Mesodermal cell (in vitro differentiated cells): ENCODE measurements at regions not wholly inside any gene's neighbourhood (a gene's known extent, or its start where the extent isn't known, plus 50 kb on each side); places are given as distances from the start of the nearest gene placed in this dataset.
"Not testable (repeated sequence)": the region's sequence is repeated elsewhere in the genome, so short reads cannot be mapped to it uniquely, and the experiment has no call there.

Source experiments
- H3K27ac ChIP-seq: 2 replicates; pipeline ENCODE4 v1.7.0; 2013; ENCODE audit warnings: mild to moderate bottlenecking, low read depth, low read length, moderate library complexity; ENCODE audit not compliant: severe bottlenecking
- H3K36me3 ChIP-seq: 2 replicates; pipeline ENCODE4 v1.7.1; 2013; ENCODE audit warnings: mild to moderate bottlenecking, low read length, moderate library complexity; ENCODE audit not compliant: control insufficient read depth, insufficient read depth
- H3K4me1 ChIP-seq: one replicate; pipeline ENCODE4 v1.7.1; 2013; ENCODE audit warnings: mild to moderate bottlenecking, low read length; ENCODE audit not compliant: insufficient read depth, control insufficient read depth, poor library complexity, severe bottlenecking
- H3K4me3 ChIP-seq: 2 replicates; pipeline ENCODE4 v1.7.0; 2013; ENCODE audit warnings: low read length, control low read depth, mild to moderate bottlenecking; ENCODE audit not compliant: insufficient read depth, poor library complexity, severe bottlenecking; ENCODE audit errors: extremely low read depth
- H3K9me3 ChIP-seq: 2 replicates; pipeline ENCODE4 v1.7.1; 2013; ENCODE audit warnings: mild to moderate bottlenecking, low read length, moderate library complexity; ENCODE audit not compliant: control insufficient read depth
- WGBS, 2 experiments: methylation state at CpG; one replicate each; pipeline ENCODE4 v1.1.5; 2013; ENCODE audit warnings: missing lambda C conversion rate in 2 of 2; ENCODE audit not compliant: insufficient coverage in 2 of 2; 5-methylcytosine and 5-hydroxymethylcytosine counted together

GRCh38 chr12:131619736-131620506, 91.0 kb upstream of the SFSWAP start:
- WGBS, 2 experiments = 89 to 93% methylated on average over 16 of the region's 21 CpGs
- Histone ChIP-seq H3K4me3 (no peak overlapping the region), H3K27ac (no peak overlapping the region), H3K36me3 (no peaks in the 10 kb centered on the region), H3K4me1 (peaks cover 10% of the 10 kb centered on the region), H3K9me3 (no peaks in the 10 kb centered on the region)

DNA sequence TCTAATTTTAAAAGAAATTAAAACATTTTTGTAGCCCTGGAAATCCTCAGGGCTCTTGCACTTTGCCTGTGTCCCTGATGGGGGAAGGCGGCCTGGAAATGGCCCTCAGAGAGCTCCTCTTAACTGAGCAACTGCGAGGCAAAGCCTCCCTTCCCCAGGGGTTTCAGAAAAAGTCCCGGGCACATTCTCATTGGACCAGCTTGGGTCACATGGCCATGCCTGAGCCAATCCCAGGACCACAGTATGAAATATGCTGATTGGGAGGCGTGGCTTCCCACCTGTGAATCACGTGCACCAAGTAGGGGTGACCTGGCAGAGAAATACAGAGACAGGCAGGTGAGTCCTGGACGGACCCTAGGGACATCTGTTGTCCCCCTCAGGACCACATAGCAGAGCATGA, 90.4 kb upstream of the SFSWAP start:
- Histone ChIP-seq H3K4me3 (no peak overlapping the region), H3K9me3 (no peaks in the 10 kb centered on the region), H3K4me1 (peaks cover 11% of the 10 kb centered on the region), H3K36me3 (no peaks in the 10 kb centered on the region), H3K27ac (no peak overlapping the region)
- 78 to 79% methylated on average over 5 to 6 of the region's 6 CpGs for WGBS, 2 experiments

GRCh38 chr12:131620946-131621681, 89.8 kb upstream of the SFSWAP start:
- H3K9me3 ChIP-seq = no peaks in the 10 kb centered on the region
- WGBS, 2 experiments = 84 to 86% methylated on average over 18 to 20 of the region's 27 CpGs
- no peak overlapping the region for H3K27ac ChIP-seq
- H3K4me3 ChIP-seq = no peak overlapping the region
- no peaks in the 10 kb centered on the region for H3K36me3 ChIP-seq
- H3K4me1 ChIP-seq = peaks cover 11% of the 10 kb centered on the region

DNA sequence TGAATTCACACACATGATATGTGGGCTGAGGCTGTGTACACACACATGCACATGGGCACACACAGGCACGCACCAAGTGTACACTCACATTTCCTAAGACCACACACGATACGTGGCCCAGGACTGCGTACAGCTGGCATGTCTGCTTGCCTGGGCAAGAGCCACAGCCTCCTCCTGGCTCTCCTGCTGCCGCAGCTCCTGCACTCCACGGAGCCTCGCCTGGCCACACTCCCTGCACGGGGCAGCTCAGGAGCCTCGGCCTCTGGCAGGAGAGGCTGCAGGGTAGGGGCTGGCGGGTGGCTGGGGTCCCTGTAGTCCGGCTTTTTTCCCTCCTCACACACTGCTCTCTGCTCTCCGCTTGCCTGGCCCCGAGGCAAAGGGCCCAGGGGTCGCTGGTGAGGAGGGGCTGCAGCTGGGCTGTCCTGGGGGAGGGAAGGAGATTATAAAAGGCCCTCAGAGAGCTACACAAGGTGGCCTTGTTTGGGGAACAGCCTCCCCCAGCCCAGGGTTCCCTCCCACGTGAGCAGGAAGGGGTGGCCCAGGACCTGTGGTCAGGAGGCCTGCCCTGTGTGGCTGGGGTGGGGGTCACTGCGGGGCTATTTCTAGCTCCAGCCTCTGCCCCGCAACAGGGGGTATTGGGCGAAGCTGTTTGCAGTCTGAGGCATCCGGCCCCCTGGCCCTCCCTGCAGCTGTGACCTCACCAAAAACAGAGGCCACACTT, 89.0 kb upstream of the SFSWAP start:
- H3K9me3 ChIP-seq = no peaks in the 10 kb centered on the region
- H3K27ac ChIP-seq = no peak overlapping the region
- no peak overlapping the region for H3K4me3 ChIP-seq
- H3K36me3 ChIP-seq = no peaks in the 10 kb centered on the region
- peaks cover 11% of the 10 kb centered on the region for H3K4me1 ChIP-seq
- WGBS, 2 experiments = 52 to 58% methylated on average over 7 to 12 of the region's 19 CpGs

GRCh38 chr12:131622422-131622955, 88.4 kb upstream of the SFSWAP start:
- WGBS, 2 experiments = 68 to 73% methylated on average over 10 of the region's 14 CpGs
- H3K4me1 ChIP-seq = peaks cover 11% of the 10 kb centered on the region

DNA sequence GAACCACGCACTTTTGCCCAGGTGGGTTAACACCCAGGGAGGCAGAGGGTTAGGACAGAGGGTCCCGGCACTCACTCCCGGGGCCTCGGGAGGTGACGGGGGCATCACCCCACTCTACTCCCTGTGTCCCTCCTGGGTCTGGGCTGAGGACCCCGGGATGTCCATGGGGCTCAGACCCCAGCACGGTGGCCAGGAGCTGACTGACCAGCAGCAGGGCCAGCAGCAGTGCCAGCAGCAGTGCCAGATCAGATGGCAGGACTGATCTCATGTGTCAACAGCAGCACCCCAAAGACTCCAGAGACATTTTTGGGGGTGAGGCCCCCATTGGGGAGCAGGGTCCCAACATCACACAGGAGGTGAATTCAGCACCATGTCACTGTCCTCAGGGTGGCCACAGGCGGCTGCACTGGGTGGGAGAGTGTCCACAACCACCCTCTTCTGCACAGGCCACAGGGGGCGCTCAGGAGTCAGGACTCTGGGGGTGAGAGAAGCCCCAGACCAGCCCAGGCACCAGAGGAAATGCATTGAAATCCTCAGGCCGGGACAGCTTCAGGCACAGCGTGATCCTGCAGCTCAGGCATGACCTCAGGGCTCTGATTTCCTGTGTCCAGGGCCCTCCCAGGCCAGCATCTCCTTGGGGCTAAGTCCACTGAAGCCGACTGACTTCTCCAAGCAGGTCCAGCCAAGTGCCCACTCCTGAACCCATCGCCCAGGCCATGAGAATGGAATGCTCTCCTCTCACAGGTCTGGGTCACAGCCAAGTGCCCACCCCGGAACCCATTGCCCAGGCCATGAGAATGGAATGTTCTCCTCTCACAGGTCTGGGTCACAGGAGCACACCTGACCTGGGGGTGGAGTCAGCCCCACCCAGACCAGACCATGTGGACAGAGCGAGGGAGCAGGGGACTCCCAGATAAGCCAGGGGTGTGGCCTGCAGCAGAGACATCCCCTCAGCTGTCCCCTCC, 87.2 kb upstream of the SFSWAP start:
- WGBS, 2 experiments = 88 to 96% methylated on average over 7 to 11 of the region's 15 CpGs
- peaks cover 11% of the 10 kb centered on the region for H3K4me1 ChIP-seq
- not testable (repeated sequence) for H3K36me3 ChIP-seq, H3K27ac ChIP-seq, H3K4me3 ChIP-seq, H3K9me3 ChIP-seq

More at GRCh38 chr12:131622422-131622955, 88.4 kb upstream of the SFSWAP start:
- Histone ChIP-seq H3K9me3 (peaks cover 5% of the 10 kb centered on the region), H3K27ac (no peak overlapping the region), H3K4me3 (no peak overlapping the region), H3K36me3 (no peaks in the 10 kb centered on the region)

- not testable (repeated sequence) for H3K4me3 ChIP-seq, H3K36me3 ChIP-seq, H3K9me3 ChIP-seq, H3K27ac ChIP-seq
- peaks cover 11% of the 10 kb centered on the region for H3K4me1 ChIP-seq
- WGBS, 2 experiments = 41 to 62% methylated on average over 3 of the region's 3 CpGs
Measured at GRCh38 chr12:131624369-131624739, 86.5 kb upstream of the SFSWAP start.

- H3K9me3 ChIP-seq = not testable (repeated sequence)
Measured at GRCh38 chr12:131624756-131625501, 86.0 kb upstream of the SFSWAP start.

DNA sequence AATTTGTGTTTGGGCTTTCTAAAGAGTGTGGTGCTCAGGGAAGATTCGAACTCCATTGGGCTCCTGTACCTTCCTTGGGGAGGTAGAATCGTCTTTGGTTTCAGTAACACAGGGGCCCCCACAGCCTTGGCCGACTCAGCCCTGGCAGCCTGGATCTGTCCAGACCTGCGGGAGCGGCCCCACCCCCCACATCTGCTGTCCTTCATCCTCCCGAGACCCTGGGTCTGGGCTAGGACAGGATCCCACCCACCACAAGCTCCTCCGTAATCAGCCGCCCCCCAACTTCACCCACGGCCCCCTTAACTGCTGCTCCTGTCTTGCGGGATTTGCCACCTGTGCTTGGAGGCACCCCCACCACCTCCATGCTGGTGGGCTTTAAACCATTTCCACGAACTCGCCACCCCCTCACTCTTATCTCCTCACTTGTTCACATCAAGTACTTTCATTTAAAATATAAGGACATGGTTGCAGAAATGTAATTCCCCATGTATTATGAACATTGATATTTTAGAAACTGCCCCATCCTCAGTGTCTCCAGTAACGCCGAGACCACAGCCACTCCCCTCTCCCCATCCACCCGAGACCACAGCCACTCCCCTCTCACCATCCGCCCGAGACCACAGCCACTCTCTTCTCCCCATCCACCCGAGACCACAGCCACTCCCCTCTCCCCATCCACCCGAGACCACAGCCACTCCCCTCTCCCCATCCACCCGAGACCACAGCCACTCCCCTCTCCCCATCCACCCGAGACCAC, 84.7 kb upstream of the SFSWAP start:
- not testable (repeated sequence) for H3K36me3 ChIP-seq, H3K27ac ChIP-seq, H3K9me3 ChIP-seq, H3K4me3 ChIP-seq
- H3K4me1 ChIP-seq = peaks cover 10% of the 10 kb centered on the region
- WGBS, 2 experiments = 74 to 85% methylated on average over 2 to 13 of the region's 21 CpGs

More at GRCh38 chr12:131624756-131625501, 86.0 kb upstream of the SFSWAP start:
- 15 to 22% methylated on average over 12 of the region's 12 CpGs for WGBS, 2 experiments
- peaks cover 11% of the 10 kb centered on the region for H3K4me1 ChIP-seq
- not testable (repeated sequence) for H3K36me3 ChIP-seq, H3K4me3 ChIP-seq
- peak overlapping the region; percentile 29 for H3K27ac ChIP-seq
